HepG2 (cell line): ENCODE measurements at regions not wholly inside any gene's neighbourhood (a gene's known extent, or its start where the extent isn't known, plus 50 kb on each side); places are given as distances from the start of the nearest gene placed in this dataset.

Experiments used
- ETV5 ChIP-seq: IDR thresholded peaks from 2 replicates; pipeline ENCODE4 v1.6.1; 2018; ENCODE audit warnings: missing biosample characterization, missing genetic modification reagents, inconsistent platforms, borderline replicate concordance
- MATR3 ChIP-seq: sonication (generic); formaldehyde crosslinking; IDR thresholded peaks from 2 replicates; pipeline ENCODE4 v1.4.0; 2020; ENCODE audit warnings: missing genetic modification reagents
- TAF1 ChIP-seq: sonication (generic); formaldehyde crosslinking; IDR thresholded peaks from 2 replicates; pipeline ENCODE4 v1.4.0; 2020; ENCODE audit warnings: missing genetic modification reagents
- ZNF333 ChIP-seq: sonication (generic); formaldehyde crosslinking; IDR thresholded peaks from 2 replicates; pipeline ENCODE4 v1.4.0; 2020; ENCODE audit warnings: mild to moderate bottlenecking, missing genetic modification reagents, borderline replicate concordance
- TF ChIP-seq, protein P1 (sequence below): sonication (generic); formaldehyde crosslinking; IDR thresholded peaks from 2 replicates; pipeline ENCODE4 v1.4.0; 2020; ENCODE audit warnings: missing genetic modification reagents
- TF ChIP-seq, protein P2 (sequence below): sonication (generic); formaldehyde crosslinking; IDR thresholded peaks from 2 replicates; pipeline ENCODE4 v1.5.1; 2020; ENCODE audit warnings: mild to moderate bottlenecking, missing genetic modification reagents, moderate library complexity

DNA sequence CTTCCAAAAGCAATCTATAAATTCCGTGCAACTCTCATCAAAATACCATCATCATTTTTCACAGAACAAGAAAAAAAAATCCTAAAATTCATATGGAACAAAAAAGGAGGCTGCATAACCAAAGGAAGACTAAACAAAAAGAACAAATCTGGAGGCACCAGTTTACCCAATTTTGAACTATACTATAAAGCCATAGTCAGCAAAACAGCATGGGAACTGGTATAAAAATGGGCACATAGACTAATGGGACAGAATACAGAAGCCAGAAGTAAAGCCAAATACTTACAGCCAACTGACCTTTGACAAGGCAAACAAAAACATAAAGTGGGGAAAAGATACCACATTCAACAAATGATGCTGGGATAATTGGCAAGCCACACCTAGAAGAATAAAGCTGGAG, 753.5 kb upstream of the PABPC4L start:
- TF ChIP-seq TAF1 (CRISPR knock-in tag) (no peak), ETV5 (CRISPR knock-in tag) (no peak), ZNF333 (CRISPR knock-in tag) (no peak), MATR3 (no peak)
- TF ChIP-seq, protein P1, sequence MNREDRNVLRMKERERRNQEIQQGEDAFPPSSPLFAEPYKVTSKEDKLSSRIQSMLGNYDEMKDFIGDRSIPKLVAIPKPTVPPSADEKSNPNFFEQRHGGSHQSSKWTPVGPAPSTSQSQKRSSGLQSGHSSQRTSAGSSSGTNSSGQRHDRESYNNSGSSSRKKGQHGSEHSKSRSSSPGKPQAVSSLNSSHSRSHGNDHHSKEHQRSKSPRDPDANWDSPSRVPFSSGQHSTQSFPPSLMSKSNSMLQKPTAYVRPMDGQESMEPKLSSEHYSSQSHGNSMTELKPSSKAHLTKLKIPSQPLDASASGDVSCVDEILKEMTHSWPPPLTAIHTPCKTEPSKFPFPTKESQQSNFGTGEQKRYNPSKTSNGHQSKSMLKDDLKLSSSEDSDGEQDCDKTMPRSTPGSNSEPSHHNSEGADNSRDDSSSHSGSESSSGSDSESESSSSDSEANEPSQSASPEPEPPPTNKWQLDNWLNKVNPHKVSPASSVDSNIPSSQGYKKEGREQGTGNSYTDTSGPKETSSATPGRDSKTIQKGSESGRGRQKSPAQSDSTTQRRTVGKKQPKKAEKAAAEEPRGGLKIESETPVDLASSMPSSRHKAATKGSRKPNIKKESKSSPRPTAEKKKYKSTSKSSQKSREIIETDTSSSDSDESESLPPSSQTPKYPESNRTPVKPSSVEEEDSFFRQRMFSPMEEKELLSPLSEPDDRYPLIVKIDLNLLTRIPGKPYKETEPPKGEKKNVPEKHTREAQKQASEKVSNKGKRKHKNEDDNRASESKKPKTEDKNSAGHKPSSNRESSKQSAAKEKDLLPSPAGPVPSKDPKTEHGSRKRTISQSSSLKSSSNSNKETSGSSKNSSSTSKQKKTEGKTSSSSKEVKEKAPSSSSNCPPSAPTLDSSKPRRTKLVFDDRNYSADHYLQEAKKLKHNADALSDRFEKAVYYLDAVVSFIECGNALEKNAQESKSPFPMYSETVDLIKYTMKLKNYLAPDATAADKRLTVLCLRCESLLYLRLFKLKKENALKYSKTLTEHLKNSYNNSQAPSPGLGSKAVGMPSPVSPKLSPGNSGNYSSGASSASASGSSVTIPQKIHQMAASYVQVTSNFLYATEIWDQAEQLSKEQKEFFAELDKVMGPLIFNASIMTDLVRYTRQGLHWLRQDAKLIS (CRISPR knock-in tag), result no peak
- TF ChIP-seq, protein P2, sequence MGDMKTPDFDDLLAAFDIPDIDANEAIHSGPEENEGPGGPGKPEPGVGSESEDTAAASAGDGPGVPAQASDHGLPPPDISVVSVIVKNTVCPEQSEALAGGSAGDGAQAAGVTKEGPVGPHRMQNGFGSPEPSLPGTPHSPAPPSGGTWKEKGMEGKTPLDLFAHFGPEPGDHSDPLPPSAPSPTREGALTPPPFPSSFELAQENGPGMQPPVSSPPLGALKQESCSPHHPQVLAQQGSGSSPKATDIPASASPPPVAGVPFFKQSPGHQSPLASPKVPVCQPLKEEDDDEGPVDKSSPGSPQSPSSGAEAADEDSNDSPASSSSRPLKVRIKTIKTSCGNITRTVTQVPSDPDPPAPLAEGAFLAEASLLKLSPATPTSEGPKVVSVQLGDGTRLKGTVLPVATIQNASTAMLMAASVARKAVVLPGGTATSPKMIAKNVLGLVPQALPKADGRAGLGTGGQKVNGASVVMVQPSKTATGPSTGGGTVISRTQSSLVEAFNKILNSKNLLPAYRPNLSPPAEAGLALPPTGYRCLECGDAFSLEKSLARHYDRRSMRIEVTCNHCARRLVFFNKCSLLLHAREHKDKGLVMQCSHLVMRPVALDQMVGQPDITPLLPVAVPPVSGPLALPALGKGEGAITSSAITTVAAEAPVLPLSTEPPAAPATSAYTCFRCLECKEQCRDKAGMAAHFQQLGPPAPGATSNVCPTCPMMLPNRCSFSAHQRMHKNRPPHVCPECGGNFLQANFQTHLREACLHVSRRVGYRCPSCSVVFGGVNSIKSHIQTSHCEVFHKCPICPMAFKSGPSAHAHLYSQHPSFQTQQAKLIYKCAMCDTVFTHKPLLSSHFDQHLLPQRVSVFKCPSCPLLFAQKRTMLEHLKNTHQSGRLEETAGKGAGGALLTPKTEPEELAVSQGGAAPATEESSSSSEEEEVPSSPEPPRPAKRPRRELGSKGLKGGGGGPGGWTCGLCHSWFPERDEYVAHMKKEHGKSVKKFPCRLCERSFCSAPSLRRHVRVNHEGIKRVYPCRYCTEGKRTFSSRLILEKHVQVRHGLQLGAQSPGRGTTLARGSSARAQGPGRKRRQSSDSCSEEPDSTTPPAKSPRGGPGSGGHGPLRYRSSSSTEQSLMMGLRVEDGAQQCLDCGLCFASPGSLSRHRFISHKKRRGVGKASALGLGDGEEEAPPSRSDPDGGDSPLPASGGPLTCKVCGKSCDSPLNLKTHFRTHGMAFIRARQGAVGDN, result no peak
